ENCODE measurements at regions not wholly inside any gene's neighbourhood (a gene's known extent, or its start where the extent isn't known, plus 50 kb on each side); places are given as distances from the start of the nearest gene placed in this dataset.
"Not testable (repeated sequence)": the region's sequence is repeated elsewhere in the genome, so short reads cannot be mapped to it uniquely, and the experiment has no call there.

DNA sequence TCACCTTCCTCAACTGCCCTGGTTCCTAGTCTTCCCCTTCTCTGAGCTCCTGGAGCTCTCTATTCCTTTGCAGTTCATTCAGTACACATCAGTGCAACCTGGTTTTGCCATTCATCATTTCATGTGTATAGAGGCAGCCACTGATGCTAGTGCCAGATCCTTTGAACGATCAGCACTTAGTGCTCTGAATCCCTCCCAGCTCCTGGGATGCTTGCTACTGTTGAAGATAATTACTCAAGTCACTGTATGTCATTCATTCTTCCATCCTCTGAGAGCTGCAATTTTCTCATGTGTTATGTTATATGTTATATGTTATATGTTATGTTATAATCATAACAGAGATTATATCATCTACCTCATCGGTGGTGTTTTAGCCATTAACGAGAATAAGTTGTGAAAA lies 98.5 kb upstream of the UXS1 start:
- no peak for DNase-seq (ENCODE audit: low spot score)

DNA sequence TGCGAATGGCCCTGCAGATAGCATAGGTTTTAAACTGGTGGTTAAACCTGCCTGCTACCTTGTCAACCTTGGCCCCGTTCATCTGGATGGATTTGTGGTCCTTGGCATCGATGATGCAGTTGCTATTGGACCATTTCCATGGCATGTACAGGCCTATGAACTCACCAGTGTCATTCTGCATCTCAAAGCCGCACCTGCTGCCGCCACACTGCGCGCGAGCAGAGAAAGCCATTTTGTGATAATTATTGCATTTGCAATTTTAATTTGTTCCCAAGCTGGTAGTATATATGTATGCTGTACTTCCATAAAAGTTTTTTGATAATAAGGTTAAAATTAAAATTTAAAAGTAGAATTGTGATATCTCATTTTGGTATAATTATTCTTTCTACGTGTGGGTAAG lies 94.8 kb upstream of the UXS1 start:
- DNase-seq (ENCODE audit: low spot score): no peak

DNA sequence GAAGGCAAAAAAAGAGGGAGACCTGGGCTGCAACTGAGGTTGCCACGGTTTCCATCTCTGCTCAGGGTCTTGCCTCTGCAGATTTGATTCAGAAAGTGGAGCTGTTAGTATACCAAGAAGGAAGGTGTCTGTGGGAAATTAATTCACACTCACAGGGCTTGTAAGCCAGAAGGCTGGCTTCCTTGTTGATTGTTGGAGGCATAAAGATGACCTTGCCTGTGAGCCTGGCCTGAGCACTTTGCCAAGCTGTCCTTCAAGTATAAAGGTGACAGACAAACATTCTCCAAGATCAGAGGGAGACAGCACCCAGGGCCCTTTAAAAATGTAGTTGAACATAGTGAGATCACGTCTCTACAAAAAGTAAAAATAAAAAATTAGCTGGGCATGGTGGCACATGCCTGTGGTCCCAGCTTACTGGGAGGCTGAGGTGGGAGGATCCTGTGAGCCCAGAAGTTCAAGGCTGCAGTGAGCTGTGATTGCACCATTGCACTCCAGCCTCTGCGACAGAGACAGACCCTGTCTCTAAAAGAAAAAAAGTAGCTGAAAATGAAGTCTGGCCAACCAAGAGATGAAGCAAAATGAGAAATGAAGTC lies 91.2 kb upstream of the UXS1 start:
- DNase-seq (ENCODE audit: low spot score): no peak

DNA sequence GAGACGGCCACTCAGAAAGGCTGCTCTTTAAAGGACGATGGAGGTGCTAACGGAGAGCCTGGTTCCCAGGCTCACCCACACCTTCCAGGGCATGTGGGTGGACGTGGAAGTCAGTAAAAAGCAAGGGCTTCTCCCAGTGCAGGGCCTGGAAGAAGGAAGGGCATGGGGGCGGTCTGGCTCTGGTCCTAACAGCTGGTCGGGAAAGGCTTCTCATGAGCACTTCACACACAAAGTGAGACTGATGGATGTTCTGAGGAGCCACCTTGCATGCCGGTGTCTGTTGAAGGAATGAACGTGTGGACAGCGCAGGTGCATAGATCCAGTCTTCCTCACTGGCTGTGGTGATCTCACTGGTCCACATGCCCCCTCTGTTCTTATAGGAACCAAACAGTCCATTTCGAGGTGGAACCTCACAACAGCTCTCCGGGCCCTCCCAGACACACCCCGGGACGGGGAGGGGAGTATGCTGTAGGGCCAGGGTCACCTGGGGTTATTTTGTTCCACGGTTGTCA lies 90.6 kb upstream of the UXS1 start:
- no peak for DNase-seq (ENCODE audit: low spot score)

DNA sequence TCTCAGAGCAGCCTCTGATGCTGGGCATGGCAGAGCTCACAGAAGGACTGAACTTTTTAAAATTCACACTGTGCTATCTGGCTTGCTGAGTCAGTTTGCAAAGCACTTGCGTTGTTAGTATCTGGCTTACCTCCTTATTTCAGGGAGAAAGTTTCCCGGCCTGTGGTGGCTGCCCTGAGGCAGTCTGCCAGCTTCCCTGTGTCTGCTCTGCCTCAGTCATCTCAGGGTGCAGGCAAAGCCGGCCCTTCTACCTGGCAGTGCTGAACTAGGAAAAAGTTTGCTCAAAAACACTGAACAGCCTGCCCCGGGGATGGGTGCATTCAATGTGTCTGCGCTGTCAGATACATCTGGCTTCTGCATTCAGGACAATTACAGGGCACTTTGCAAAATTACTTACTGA lies 90.2 kb upstream of the UXS1 start:
- DNase-seq (ENCODE audit: low spot score): no peak

DNA sequence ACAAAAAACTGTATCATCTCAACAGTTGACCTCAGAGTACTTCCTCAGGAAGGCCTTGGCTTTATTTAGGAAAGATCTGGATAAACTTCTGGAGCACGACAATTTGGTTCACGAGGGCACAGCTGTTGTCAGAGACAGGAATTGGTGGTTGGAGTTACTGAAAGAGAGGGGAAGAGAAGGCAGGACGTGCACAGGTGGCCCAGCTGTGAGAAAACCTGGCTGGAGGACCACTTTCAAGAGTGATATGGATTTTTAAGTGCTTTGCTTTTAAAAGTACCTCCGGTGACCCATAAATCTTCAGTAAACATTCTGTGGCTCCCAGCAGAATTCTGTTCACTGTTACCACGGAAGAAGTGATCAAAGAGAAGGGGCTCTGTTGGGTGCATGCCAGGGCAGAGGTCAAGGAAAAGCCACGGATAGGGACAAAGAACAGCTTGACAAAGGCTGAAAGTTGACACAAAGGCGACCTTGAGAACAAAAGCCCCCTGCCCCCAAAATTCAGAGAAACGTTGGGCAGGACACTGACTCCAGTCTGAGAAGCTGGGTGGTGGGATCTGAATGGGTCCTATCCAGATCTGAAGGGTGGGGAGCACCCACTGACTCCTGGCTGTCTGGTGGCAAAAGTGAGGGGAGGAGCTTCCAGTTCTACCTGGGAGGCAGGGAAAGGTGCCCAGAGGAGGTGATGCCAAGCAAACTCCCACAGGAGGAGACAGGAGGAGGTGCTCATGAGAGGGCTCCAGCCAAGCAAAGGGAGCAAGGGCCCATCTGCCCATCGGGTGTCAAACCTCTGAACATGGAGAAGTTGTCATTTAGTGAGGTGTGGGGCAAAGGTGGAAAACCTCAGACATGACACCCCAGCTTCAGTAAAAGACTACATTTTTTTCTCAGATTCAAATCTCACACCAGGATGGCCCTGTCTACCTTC lies 89.4 kb upstream of the UXS1 start:
- not testable (repeated sequence) for DNase-seq (ENCODE audit: low spot score)

DNA sequence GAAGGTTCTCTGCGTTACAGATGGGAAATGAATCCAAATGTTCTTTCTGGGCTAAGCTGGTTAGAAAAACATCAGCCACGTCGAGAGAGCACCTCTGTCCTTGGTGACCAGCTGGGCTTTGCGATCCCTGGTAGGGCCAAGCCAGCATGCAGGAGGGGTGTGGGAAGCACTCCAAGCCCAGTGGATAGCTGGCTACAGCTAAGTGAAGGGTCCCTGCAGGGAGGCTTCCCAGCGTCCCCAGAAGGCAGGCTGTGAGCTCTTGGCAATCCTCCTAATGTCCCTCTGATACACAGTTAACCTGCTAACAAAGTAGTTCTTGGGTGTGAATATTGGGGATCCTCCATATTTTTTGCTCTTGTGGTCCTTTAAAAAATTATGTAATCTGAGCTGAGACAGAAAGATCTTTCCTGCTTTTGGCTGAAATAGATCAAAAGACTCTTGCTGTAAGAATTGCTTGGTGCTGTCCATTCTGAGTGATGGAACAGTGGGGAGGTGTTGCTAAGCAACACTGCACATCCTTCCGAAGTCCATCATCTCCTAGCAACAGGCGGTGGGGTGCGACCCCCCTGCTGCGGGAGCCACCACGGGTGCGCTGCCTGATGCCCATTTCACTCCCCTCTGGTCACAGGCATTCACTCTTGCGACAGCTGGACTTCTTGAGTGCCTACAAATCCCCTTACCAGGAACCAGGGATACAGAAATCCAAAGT lies 88.5 kb upstream of the UXS1 start:
- no peak for DNase-seq (ENCODE audit: low spot score)

DNA sequence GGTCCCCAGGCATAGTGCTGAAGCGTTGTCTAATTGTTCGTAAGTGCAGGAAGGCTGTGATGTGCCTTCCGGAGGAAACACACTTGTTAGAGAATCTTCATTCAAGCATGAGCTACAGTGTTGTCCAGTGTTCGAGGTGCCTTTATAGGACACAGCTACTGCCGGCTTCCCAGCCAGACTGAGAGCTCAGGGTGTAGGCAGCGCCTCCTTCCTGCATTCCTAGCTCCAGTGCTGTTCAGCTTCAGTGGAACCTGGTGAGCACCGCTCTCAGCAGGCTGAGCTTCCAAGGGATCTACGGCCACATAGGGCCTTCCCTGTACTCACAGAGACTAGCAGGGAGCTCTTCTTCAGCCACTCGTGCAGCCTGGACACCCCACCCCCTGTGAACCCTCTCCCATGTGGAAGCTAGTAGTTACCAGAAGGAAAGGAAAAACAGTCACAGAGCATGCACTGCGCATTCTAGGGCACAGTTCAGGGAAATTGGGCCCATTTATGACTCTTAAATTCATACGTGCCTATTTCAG lies 87.9 kb upstream of the UXS1 start:
- not testable (repeated sequence) for DNase-seq (ENCODE audit: low spot score)

DNA sequence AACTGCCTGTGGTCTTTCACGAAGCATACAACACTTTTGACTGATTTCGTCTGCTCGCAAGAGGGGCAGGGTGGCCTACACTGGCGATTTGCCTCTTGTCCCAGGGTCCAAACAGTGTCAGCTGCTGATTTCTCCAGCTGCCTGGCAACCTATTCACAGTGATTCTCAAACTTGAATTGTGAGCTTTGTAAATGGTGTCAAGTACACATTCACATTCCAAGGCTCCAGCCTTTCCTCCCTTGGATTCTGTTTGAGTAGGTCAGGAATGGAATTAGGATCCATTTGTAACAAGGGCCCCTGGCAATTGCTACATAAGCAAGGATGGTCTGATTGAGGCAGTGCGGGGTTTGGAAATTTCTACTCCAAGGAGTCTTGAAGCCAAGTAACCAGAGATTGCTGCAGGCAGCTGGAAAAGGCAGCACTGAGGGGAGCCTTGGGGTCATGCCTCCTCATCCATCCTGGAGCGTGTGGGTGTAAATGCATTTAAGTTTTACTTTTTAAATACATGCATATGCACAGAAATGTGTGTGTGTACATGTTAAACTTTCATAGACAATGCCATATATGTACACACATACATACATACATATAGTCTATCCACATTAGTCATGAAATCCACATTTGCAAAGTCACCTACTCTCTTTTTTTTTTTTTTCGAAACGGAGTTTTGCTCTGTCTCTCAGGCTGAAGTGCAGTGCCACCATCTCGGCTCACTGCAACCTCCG lies 86.8 kb upstream of the UXS1 start:
- no peak for DNase-seq (ENCODE audit: low spot score)

DNA sequence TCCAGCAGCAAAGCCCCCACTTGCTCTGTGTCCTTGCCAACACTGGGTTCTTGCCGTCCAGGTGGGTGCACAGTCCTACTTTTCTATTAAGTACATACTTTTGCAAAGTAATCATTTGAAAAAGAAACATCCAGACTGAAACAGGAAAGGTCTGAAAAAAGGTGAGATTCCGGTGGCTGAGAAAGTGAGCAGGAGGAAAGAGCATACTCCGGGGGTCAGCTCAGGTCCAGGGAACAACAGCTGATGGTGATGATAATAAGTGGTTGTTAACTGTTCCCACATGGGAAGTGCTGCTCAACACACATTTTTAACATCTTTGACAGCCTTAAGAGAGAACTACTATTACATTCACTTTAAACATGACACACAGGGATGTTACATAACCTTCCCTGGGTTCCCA lies 86.1 kb upstream of the UXS1 start:
- no peak for DNase-seq (ENCODE audit: low spot score)

DNA sequence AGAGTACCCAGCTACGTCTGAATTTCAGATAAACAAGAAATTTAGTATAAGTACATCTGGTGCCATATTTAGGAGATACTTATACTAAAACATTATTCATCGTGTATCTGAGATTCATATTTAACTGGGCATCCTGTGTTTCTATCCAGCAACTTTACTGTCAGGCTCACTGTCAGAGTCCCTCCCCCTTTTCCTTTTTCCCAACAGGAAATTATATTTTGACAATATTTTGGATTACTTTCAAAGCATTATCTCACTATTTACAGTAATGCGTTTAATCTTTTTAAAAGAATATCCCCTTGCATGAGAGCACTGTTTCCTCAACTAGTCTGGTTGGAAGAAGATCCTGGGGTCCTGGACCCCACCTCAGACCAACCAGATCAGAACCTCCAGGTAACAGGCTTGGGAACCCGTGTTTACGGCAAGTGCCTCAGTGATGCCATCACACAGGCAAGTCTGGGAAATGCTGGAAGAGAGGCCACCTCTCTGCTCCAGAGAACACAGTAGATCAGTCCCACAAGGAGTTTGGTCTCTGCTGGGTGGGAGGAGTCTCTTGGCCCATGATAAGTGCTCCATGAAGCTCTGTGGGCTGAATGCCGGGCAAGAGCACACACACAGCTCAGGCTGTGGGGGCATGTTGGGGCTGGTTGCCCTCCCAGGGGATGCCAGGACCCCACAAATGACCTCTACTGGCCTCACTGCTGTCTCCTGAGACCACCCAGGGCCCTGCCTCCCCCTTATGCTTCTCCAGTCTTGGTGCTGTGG lies 84.2 kb upstream of the UXS1 start:
- no peak for DNase-seq (ENCODE audit: low spot score)

DNA sequence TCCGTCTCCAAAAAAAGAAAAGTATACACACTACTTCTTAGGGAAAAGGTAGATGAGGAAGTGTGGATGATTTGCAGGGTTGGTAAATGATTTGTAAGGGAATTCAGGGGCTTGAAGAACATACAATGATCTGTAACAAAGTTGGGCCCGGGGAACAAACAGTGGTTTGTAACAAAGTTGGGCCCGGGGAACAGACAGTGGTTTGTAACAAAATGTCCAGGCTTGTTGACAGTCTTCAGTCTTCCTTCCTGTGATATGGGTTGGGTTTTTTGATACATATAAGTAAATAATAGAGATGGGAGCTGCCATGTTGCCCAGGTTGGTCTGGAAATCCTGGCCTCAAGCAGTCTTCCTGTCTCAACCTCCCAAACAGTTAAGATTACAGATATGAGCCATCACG lies 83.3 kb upstream of the UXS1 start:
- DNase-seq (ENCODE audit: low spot score): no peak

DNA sequence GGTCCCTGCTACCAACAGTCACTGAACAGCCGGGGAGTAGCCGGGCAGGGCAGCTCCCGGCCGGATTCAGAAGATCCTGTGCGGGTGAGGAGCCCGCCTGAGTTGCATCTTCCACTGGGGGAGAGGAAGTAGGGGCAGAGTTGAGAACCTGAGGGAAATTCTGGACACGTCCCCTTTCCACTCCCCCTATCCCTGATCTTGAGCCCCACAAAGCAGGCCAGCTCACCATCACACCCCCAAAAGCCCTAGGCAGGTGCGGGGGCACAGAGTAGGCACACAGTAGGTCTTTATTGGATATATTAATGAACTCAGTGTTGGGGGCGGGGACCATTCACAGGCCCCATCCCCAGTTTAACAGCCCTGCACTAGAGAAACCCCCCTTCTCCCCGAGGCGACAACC lies 81.9 kb upstream of the UXS1 start:
- no peak for DNase-seq (ENCODE audit: low spot score)

DNA sequence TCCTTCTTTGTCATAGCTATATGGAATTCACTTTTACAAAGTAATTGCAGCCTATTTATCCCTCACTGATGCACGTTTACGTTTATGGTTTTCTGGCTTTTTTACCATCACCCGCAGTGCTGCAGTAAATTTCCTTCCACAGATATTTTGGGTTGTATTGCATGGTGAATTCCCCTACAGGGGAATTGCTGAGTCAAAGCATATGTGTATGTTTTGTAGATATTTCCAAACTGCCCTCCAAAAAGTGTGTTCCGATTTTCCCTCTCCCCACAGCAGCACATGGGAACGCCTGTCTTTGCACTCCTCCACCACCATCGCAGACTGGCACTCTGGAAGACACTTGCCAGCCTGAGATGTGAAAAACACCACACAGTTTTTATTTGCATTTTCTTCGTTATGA lies 80.6 kb upstream of the UXS1 start:
- no peak for DNase-seq (ENCODE audit: low spot score)

DNA sequence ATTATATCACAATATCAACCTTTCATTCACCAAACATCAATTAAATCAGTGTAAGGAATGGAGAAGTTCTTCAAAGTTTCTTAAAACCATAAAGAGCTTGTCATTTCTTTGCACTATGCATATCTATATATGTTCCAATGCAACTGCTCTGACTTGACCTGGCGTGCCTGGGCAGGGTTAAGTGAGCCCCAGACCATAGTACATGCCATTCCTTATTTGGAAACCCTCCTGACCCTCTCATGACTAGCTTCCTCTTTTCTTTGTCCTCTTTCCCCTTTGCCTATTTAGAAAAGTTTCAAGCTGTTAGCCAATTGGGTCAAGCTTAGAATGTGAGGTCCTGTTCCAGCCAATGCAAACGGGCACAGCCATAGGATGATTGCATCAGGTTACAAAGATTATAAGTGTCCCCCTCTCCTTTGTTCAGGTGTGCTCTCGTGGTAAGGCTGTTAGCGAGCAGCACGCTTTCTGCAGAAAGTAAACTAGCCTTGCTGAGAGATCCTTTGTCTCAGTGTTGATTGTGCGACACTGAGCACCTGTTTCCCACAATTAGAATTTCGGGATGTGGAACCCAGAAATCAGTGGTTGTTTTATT lies 78.2 kb upstream of the UXS1 start:
- no peak for DNase-seq (ENCODE audit: low spot score)

DNA sequence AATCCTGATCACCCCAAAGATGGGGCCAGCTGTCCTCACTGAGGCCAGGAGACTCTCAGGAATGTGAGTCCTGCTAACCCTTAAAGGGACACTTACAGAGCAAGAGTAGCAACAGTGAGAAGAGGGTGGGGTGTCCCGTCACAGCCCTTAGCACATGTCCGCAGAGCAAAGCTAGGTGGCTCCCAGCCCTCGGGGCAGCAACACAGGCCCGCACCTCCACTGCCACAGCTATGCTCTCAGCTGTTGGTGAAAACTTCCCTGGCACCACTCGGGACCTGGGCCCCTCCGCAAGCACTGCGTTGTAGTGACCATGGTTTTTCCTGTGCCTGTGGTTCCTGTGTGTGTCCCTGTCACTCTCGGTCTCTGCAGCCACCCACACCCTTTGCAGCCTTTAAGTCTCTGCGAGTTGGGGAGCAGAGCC lies 76.4 kb upstream of the UXS1 start:
- no peak for DNase-seq (ENCODE audit: low spot score)

DNA sequence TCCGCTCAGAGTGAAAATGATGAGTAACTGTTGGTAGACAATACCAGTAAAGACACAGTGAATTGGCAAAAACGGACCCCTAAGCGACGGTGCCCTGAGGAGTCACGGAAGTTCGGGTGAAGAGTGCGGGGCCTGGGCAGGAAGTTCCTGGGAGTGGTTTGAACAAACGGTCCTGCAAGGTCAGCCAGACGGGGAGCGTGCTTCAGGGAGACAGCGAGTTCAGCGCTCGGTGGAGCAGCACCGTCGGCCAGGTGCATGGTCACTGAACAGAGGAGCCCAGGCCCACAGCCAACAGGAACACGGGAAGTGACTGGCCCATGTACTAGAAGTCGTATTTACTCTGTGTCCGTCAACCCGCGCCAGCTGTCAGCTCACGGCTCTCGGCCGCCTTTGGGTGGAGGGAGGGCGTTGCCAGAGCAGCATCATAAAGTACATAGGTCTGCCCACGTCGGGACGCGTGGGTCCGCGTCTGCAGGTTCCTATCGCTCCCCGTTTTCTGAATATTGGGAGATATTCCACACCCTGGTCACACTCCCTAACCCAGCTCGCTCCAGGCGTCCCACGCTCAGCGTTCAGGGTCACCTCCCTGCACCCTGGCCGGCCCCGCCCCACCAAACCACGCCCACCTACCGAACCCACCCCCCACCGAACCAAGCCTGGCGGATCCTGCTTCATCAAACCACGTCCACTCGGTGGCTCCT lies 75.6 kb upstream of the UXS1 start:
- DNase-seq (ENCODE audit: low spot score): no peak

DNA sequence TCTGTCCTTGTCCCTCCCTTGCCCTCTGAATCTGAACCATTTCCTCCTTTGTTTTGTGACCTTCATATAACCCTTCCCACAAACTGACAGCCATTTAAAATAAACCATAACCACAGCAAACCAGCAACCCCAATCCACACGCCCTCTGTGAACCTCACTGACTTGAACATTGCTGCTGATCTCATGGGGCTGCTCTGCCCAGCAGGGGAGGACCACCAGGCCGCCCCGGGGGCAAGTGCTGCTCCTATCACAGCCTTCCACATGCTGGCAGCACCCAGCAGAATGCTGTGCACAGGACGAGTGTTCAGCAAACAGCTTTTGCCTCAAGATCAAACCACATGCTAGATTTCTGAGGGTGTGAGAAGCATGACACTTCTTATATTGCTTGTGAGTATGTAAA lies 73.9 kb upstream of the UXS1 start:
- no peak for DNase-seq (ENCODE audit: low spot score)

DNA sequence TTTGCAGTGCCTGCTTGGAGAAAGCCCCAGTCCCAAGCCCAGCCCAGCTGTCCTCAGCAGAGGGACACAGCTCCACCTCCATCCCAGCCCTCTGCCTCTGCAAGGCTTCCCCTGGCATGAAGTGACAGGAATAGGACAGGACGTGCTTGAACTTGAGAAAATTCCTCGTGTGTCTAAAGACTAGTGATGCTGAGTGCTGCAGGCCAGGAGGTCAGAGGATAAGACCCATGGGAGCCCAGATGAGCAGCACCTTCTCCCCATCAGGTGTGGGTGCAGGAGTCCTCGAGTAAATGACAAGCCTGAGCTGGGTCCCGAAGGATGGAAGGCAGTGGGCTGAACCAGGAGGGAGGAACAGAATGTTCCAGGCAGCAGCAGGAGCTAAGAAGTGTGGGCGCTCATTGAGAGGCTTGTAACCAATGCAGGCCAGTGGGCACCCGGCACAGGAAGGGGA lies 67.8 kb upstream of the UXS1 start:
- no peak for DNase-seq (ENCODE audit: low spot score)

DNA sequence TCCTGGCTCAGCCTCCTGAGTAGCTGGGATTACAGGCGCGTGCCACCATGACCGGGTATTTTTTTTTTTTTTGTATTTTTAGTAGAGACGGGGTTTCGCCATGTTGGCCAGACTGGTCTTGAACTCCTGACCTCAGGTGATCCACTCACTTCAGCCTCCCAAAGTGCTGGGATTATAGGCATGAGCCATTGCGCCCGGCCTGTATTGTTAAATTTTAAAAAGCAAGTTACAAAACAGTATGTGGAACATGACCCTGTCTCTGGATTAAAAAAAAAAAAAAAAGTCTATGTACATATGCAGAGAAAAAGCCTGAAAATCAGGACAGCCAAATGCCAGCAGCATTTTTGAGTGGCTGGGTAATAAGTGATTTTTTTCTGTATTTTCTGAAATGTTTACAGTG lies 64.8 kb upstream of the UXS1 start:
- DNase-seq (ENCODE audit: low spot score): not testable (repeated sequence)

Data from CD4-positive, alpha-beta T cell treated with Interleukin-6 at 100 ng/mL for 8 hours (primary cell).